Lower leg skin (tissue), 3 donors: ENCODE measurements at regions not wholly inside any gene's neighbourhood (a gene's known extent, or its start where the extent isn't known, plus 50 kb on each side); places are given as distances from the start of the nearest gene placed in this dataset.

Source experiments
- POLR2A ChIP-seq, 2 donors: fragments of 450-650 bp; IDR thresholded peaks; one replicate each; pipeline ENCODE4 v1.6.1; 2016 to 2017; ENCODE audit warnings: antibody characterized with exemption in 2 of 2, mild to moderate bottlenecking in 1 of 2, moderate library complexity in 1 of 2
- TF ChIP-seq, protein P1 (sequence below), 3 donors: fragments of 450-650 bp; IDR thresholded peaks; one replicate each; pipeline ENCODE4 v1.5.1; 2016; ENCODE audit warnings: antibody characterized with exemption in 3 of 3, mild to moderate bottlenecking in 3 of 3, moderate library complexity in 2 of 3

- TF ChIP-seq, protein P1, sequence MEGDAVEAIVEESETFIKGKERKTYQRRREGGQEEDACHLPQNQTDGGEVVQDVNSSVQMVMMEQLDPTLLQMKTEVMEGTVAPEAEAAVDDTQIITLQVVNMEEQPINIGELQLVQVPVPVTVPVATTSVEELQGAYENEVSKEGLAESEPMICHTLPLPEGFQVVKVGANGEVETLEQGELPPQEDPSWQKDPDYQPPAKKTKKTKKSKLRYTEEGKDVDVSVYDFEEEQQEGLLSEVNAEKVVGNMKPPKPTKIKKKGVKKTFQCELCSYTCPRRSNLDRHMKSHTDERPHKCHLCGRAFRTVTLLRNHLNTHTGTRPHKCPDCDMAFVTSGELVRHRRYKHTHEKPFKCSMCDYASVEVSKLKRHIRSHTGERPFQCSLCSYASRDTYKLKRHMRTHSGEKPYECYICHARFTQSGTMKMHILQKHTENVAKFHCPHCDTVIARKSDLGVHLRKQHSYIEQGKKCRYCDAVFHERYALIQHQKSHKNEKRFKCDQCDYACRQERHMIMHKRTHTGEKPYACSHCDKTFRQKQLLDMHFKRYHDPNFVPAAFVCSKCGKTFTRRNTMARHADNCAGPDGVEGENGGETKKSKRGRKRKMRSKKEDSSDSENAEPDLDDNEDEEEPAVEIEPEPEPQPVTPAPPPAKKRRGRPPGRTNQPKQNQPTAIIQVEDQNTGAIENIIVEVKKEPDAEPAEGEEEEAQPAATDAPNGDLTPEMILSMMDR (IDR thresholded peaks at IDR 0.05): no peak
- TF ChIP-seq POLR2A (IDR thresholded peaks at IDR 0.05): no peak
Observed at GRCh38 chr4:54487491-54487890, 170.3 kb upstream of the KIT start.
